ENCODE measurements at regions not wholly inside any gene's neighbourhood (a gene's known extent, or its start where the extent isn't known, plus 50 kb on each side); places are given as distances from the start of the nearest gene placed in this dataset.

DNA sequence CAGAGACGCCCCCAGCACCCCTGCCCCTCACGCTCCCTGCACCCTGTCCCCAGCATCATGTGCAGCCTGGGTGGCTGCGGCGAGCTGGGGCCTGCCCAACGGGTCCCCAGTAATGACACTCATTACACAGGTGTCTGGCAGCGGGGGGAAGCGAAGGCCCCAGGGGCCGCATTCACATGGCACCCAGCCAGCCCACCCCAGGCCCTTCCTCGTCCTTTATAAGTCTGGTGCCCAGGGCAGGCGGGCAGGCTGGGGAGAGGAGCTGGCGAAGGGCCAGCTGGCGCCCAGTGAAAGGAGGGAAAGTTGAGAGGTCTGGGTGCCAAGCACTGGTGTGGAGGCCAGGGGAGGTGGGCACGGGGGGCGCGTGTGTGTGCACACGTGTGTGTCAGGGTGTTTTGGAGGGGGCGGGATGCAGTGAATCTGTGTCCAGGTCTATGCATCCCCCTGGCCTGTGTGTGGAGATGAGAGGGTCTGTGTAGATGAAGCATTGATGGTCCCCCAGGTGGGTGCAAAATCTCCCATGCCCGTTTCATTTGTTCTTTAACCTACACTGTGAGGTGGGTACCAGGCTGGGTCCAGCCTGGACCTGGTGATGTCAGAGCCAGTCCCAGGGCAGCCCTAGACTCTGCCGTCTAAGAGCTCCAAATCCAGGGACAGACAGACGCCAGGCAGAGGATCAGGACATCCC is 105.3 kb downstream of the CEBPB start:
- TF ChIP-seq EZH2phosphoT487 (IDR thresholded peaks at IDR 0.05; ENCODE audit: low read depth) (no peak), CTCF (IDR thresholded peaks at IDR 0.05; ENCODE audit: low read depth, low read length) (no peak)
- no peak overlapping the region for H3K4me2 ChIP-seq (ENCODE audit: low read length)
- peaks cover 12% of the 10 kb centered on the region for H3K4me1 ChIP-seq (ENCODE audit: low read length)
- no peak overlapping the region for H2AFZ ChIP-seq (ENCODE audit: low read depth, low read length)
- no peak overlapping the region for H3K9ac ChIP-seq (ENCODE audit: low read length)
- H3K36me3 ChIP-seq (replicated peaks; ENCODE audit: low read depth, low read length) = no peaks in the 10 kb centered on the region
- no peaks in the 10 kb centered on the region for H3K9me3 ChIP-seq (ENCODE audit: insufficient read depth, low read length)
- H3K79me2 ChIP-seq (ENCODE audit: low read length) = no peaks in the 10 kb centered on the region
- no peak overlapping the region for H3K27ac ChIP-seq (ENCODE audit: low read length)
- no peaks in the 10 kb centered on the region for H4K20me1 ChIP-seq (ENCODE audit: insufficient read depth, low read length)
- H3K27me3 ChIP-seq (ENCODE audit: low read depth, low read length) = peaks cover 20% of the 10 kb centered on the region
- no peak overlapping the region for H3K4me3 ChIP-seq (ENCODE audit: low read length)

GRCh38 chr20:50296450-50297375 is 106.1 kb downstream of the CEBPB start:
- H3K27ac ChIP-seq (ENCODE audit: low read length) = no peak overlapping the region
- H2AFZ ChIP-seq (ENCODE audit: low read depth, low read length) = no peak overlapping the region
- H3K4me3 ChIP-seq (ENCODE audit: low read length) = no peak overlapping the region
- TF ChIP-seq EZH2phosphoT487 (IDR thresholded peaks at IDR 0.05; ENCODE audit: low read depth) = no peak
- TF ChIP-seq CTCF (IDR thresholded peaks at IDR 0.05; ENCODE audit: low read depth, low read length) = no peak
- H4K20me1 ChIP-seq (ENCODE audit: insufficient read depth, low read length) = no peaks in the 10 kb centered on the region
- H3K4me2 ChIP-seq (ENCODE audit: low read length) = peak overlapping the region; percentile 8
- peaks cover 28% of the 10 kb centered on the region for H3K27me3 ChIP-seq (ENCODE audit: low read depth, low read length)
- peaks cover 12% of the 10 kb centered on the region for H3K4me1 ChIP-seq (ENCODE audit: low read length)
- H3K36me3 ChIP-seq (replicated peaks; ENCODE audit: low read depth, low read length) = no peaks in the 10 kb centered on the region
- no peaks in the 10 kb centered on the region for H3K79me2 ChIP-seq (ENCODE audit: low read length)
- no peaks in the 10 kb centered on the region for H3K9me3 ChIP-seq (ENCODE audit: insufficient read depth, low read length)
- H3K9ac ChIP-seq (ENCODE audit: low read length) = no peak overlapping the region

DNA sequence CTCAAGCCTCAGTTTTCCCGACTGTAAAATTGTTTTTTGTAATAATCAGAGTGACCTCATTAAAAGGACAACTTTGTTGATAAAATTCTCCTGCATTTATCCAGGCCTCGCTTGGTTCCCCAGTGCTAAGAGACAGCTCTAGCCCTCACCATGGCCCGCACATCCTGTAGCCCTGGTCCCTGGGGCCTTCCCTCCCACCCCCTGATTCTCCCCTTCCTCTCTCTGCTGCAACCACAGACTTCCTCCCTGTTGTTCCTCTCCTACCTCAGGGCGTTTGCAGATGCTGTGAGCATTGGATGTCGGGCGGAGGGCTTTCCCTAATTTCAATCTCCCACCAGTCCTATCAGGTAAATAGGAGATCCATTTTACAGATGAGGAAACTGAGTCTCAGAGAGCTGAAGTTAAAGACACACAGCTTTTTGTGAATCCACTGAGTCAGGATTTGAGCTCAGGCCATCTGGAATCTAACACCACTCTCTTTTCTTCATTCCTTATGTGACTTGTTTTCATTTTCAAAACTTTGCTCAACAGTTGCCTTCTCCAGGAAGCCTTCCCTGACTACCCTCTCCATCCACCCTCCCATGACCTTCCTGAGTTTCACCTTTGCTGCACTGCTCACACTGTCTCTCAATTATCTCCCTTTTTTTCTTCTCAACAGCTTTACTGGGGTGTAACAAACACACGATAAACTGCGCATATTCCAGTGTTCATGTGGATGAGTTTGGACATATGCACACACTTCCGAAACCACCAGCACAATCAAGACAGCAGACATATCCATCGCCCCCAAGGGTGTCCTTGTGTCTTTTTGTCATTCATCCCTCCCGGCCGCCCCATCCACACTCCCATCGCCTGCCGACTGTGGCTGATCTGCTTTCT is 107.1 kb downstream of the CEBPB start:
- Histone ChIP-seq H3K36me3 (replicated peaks; ENCODE audit: low read depth, low read length) (no peaks in the 10 kb centered on the region), H3K79me2 (ENCODE audit: low read length) (no peaks in the 10 kb centered on the region), H3K4me1 (ENCODE audit: low read length) (peaks cover 12% of the 10 kb centered on the region), H3K27ac (ENCODE audit: low read length) (no peak overlapping the region), H3K9ac (ENCODE audit: low read length) (no peak overlapping the region), H3K4me2 (ENCODE audit: low read length) (peak overlapping the region; percentile 8), H3K9me3 (ENCODE audit: insufficient read depth, low read length) (no peaks in the 10 kb centered on the region), H2AFZ (ENCODE audit: low read depth, low read length) (no peak overlapping the region), H3K4me3 (ENCODE audit: low read length) (no peak overlapping the region), H3K27me3 (ENCODE audit: low read depth, low read length) (peaks cover 38% of the 10 kb centered on the region), H4K20me1 (ENCODE audit: insufficient read depth, low read length) (no peaks in the 10 kb centered on the region)
- TF ChIP-seq EZH2phosphoT487 (IDR thresholded peaks at IDR 0.05; ENCODE audit: low read depth) = no peak
- TF ChIP-seq CTCF (IDR thresholded peaks at IDR 0.05; ENCODE audit: low read depth, low read length) = no peak
